ENCODE measurements at regions not wholly inside any gene's neighbourhood (a gene's known extent, or its start where the extent isn't known, plus 50 kb on each side); places are given as distances from the start of the nearest gene placed in this dataset.

- H3K4me3 ChIP-seq (ENCODE audit: low read length): no peak overlapping the region
- no peak for TF ChIP-seq CTCF (conservative IDR thresholded peaks at IDR 0.05; ENCODE audit: low read length)
- DNase-seq (ENCODE audit: low read depth): no peak
These were observed 53.0 kb upstream of the TANK start for GRCh38 chr2:161107265-161107664.
